GM18505 (cell line): ENCODE measurements at regions not wholly inside any gene's neighbourhood (a gene's known extent, or its start where the extent isn't known, plus 50 kb on each side); places are given as distances from the start of the nearest gene placed in this dataset.

Source experiments
- ATAC-seq: cut with Tn5 transposase; IDR thresholded peaks from one replicate; pipeline ENCODE4 v1.9.1; 2021; ENCODE audit not compliant: unreplicated experiment
- POLR2A ChIP-seq: IDR thresholded peaks from 4 replicates; pipeline ENCODE4 v1.6.1; 2011; ENCODE audit warnings: borderline replicate concordance; ENCODE audit not compliant: insufficient read depth, insufficient read length; ENCODE audit errors: extremely low read depth

DNA sequence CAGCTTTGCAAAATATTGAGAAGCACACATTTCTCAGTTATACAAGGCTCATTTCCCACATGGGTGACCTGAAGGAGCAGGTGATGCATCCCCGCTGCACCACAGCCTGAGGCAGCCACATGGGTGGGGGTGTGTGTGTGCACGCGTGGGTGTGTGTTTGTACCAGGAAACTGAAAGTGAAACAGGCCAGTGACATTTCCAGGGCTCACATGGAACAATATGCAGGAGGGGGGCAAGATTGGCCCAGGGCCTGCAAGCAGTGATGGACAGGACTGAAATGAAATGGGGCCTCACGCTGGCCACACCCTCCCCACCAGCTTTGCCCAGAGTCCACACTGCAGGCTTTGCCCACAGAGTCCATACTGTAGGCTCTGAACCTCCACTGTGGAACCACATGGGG is 154.2 kb upstream of the PARP11 start:
- TF ChIP-seq POLR2A: no peak
- no peak for ATAC-seq

DNA sequence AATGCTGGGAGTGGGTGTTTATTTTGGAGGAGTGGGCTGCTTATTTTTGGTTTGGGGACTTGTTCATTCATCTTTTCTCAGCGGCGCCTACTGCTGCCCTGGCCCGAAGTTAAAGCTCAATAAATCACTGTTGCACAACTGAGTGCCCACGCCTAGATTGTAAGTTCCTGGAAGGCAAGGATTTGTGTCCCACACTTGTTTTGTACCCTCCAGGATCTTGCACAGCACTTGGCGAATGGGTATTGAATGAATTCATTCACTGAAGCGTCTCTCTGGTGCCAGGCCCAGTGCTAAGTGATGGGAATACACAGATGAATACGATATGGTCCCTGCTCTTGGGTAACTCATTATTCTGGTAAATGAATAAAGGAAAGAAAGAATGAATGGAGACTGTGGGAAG is 153.3 kb upstream of the PARP11 start:
- TF ChIP-seq POLR2A: no peak
- ATAC-seq: no peak

DNA sequence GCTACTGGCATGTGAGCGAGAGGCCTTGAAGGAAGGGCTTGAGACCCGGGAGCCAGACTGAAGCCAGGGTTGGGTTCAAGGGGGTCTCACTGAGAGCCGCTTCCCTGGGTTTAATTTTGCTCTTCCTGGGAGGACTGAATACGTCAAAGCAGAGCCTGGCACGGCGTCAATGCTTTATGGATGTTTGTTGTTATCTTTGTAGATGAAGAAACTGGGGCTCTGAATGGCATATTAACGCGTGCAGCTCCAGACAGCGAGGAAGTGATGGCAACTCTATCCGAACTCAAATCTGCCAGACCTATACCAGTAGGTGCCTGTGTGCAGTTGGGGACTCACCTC is 152.8 kb upstream of the PARP11 start:
- no peak for TF ChIP-seq POLR2A
- no peak for ATAC-seq

DNA sequence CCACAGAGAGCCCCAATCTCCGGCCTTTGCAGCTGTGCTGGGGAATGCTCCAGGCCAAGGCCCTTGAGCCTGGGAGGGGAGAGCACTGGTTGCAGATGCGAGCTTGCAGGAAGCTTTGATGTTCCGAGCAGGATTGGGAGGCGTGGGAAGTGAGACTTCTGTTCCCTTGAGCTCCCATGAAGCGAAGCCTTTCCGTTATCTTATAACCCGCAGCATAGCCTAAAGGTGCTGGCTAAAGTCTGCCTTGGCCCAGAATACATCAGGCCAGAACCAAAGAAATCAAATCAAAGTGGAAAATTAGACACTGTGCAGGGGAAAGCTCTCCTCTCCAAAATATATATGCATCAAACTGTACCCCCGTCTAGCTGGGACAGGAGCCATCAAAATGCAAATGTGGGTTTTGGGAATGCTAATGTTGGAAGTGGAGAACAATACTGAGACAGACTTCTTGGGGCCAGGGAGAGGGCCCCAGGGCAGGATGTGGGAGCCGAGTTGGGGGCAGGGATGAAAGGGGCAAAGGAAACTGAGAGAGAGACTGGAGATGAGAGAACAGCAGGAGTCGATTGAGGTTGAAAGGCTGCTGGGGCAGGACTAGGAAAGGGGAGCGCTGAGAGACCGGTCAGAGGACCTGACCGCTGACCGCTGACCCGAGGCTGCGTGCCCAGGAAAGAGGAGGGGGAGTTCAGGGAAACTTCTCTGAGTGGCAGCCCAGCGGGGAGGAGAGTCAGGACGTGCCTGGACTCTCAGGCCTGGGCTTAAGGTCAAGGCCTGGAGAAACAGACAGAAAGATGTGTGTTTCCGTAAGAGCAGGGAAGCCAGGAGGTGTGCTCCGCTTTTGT is 152.2 kb upstream of the PARP11 start:
- no peak for ATAC-seq

DNA sequence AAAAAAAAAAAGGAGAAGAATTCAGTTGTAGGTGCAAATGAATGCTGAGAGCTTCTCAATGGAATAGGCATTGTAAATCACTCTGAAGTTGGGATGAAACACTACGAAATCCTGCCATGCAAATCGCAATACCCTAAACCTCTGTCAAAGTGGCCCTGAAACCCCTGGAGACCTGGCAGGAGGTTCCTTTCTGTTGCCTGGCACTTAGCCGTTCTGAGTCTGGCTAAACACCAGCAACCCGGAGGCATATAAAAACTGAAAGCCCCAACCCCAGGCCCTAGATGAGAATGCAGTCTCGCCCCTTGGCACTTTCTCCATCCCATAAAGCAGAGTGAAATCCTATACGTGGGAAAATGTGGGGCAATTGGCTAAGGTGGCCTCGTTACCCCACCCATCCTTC is 151.5 kb upstream of the PARP11 start:
- TF ChIP-seq POLR2A: no peak
- ATAC-seq: no peak

More for the DNA sequence above, 152.2 kb upstream of the PARP11 start:
- no peak for TF ChIP-seq POLR2A

DNA sequence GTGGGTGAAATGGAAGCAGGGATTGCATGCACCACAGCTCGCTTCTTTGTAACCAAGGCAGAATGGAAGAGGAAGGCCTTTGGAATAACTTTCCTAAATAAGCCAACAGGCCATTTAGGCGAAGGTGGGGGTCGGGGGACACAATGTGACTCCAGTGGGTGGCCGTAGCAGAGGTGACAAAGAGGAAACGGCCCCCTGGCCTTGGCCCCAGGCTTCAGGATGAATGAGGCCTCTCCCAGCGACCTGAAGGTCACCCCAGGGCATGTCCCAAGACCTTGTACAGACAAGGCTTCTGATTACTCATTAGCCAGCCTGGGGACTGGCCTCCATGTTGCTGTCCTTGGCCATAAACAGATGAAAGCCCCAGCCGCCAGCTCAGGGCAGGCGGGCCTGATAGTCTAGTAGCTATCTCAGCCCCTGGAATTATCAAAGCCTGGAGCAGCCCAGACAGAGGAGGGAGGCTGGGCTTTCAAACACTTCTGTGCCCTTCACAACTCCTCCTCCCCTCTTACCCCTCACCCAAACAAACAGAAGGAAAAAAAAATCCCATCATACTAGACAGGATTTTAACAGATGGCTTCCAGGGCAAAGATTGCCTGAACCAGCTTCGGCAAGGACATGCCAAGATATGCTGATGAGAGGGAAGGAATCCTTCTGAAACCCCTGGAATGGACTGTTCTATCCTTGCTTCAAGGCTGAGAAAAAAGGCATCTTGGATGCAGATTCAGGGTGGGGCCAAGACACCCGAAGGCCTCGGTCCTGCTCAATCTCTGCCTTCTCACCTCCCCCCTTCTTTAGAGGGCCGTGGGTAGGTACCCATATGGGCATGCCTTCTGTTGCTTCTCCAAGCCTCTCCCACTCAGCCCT is 142.3 kb upstream of the PARP11 start:
- TF ChIP-seq POLR2A: no peak

DNA sequence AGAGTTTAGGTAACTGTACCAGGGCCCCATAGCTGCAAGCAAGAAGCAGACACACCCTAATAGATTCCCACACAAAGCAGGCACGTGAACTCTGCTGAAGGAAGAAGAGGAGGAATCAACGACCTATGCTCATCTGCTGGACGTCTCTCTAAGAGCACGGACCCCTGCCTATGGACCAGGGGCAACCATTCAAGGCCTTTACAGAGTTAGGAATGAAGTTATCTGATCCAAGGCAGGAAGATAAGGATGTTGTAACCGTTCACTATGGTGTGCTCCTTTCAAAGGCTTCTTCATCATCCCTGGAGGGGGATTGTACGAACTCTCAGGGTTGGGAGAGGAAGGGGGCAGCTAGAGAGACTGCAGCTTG is 141.6 kb upstream of the PARP11 start:
- no peak for TF ChIP-seq POLR2A
- no peak for ATAC-seq

More for the DNA sequence above, 142.3 kb upstream of the PARP11 start:
- no peak for ATAC-seq

DNA sequence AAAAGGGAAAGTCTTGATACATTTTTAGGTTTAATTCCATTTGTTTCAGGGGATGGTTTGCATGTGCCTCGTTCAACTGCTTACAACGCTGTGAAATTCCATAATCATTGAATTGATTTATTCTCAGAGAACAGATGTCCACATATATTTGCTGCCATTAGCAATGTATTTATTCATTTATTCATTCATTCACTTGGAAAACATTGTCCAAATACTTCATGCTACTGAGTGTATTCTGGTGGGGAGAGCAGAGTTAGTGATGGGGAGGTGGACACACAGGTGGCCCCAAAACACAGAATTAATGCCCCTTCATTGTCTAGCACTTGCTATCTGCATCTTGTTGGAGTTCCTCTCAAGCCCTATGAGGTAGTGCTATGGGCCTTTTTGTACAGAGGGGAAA is 141.2 kb upstream of the PARP11 start:
- ATAC-seq: no peak
- TF ChIP-seq POLR2A: no peak

DNA sequence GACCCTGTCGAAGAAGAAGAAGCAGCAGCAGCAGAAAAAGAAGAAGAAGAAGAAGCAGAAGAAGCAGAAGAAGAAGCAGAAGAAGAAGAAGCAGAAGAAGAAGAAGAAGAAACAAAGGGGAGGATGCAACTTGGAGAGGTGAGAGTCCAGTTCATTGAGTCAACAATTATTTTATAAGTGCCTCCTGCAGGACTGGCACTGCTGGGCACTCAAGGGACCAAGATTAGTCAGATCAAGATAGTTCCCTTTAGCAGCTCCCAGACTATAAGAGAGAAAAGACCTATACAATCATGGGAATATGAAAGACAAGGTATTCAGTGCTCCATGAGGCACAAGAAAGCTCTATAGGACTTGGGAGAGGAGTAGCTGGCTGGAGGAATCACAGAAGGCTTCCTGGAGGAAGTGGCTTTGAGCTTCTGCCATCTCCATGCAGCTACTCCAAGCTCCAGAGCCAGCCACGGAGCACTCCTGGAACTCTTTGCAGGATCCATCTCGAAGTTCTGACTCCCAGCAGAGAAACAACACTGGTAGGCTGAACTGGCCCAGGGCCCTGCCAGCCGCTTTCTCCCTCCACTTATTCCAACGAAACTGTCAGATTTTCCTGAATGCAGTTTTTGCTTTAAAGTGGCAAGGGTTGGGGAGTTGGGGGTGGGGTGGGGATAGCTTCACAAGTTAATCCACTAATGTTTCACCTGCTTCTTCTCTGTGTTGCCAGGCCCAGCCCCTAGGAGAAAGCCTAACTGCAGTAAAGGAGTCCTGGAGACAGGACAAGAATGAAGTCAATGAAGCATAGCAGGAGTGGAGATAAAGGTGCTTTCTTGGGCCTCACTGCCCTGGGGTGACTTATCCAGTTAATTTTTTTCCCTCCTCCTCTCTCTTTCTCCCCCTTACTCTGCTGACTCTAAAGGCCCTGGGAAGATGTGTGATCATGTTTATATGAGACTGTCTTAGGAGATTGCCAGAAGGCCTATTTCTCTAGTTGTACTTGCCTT is 140.1 kb upstream of the PARP11 start:
- no peak for ATAC-seq
- TF ChIP-seq POLR2A: no peak

DNA sequence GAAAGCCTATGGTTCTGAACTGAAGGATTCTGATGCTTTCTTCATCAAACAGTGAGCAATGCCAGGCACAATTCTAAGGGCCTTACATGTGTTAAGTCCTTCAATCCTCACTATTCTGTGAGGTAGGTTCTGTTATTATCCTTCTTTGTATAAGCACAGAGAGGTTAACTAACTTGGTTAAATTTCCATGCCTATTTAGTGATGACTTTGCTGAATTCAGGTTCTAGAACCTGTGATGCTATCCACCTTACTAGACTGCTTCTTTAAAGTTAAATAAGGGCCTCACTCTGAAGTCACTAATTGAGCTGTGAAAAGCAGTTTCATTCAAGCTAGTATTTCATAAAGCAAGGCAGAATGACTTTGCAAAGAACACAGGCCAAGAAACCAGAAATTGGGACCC is 138.9 kb upstream of the PARP11 start:
- no peak for TF ChIP-seq POLR2A

DNA sequence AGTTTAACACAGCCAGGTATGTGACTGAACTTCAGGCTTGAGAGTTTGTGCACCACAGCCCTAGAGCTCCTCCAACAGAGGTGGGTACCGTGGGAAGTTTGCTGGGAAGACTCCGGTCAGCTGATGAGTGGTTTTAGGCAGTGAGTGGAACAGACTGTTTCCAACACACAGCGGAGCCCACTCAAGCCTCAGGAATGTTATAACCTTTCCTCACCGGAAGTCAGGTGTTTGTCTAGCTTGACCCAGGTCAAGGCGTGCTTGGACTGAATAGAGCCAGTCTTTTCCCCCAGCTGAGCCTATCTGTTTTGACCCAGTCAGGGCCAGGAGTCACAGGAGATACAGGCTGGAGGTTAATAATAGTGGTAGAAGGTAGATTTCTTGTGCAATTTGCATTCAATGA is 138.4 kb upstream of the PARP11 start:
- TF ChIP-seq POLR2A: no peak
- no peak for ATAC-seq

More for the DNA sequence above, 138.9 kb upstream of the PARP11 start:
- ATAC-seq: no peak

DNA sequence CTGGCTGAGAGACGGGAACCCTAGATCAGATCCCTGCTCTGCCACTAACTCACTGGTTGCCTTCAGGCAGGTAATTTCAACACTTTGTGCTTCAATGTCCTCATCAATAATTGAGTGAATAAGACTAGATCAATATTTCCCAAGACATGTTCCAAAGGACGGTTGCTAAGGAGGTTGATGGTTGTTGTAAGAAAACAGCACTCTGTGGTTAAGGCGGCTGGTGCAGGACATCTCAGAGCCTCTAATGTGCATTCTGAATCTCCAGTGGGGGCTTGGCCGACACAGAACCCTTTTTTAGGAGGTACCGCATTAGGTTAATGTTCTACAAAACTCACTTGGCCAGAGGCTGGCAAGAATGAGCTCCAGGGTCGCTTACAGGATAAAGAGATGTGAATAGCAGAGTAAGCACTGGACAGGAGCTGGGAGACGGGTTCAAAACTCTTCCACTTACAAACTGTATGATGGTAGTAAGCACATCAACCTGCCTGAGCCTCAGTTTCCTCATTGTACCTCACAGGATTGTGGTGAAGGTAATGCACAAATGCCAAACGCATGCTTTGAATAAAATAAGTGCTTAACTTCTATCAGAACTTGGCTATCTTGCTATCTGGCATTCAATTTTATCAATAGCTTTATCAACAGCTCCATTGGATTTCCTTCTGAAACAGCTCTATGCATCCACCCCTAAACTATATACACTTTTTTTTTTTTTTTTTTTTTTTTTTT is 136.9 kb upstream of the PARP11 start:
- ATAC-seq: no peak

More for the DNA sequence above, 136.9 kb upstream of the PARP11 start:
- no peak for TF ChIP-seq POLR2A
